Kidney epithelial cell (primary cell): ENCODE measurements at regions not wholly inside any gene's neighbourhood (a gene's known extent, or its start where the extent isn't known, plus 50 kb on each side); places are given as distances from the start of the nearest gene placed in this dataset.

Experiments
- DNase-seq: peaks from one replicate; pipeline ENCODE4 v3.0.0-alpha.2; 2010; ENCODE audit warnings: low read depth
- H3K27me3 ChIP-seq: 2 replicates; pipeline ENCODE4 v1.6.0; 2011; ENCODE audit warnings: low read length; ENCODE audit not compliant: control insufficient read depth, insufficient read depth
- H3K36me3 ChIP-seq: 2 replicates; pipeline ENCODE4 v1.5.1; 2011; ENCODE audit warnings: low read length; ENCODE audit not compliant: control insufficient read depth, insufficient read depth
- H3K4me3 ChIP-seq: 2 replicates; pipeline ENCODE4 v1.5.1; 2011; ENCODE audit warnings: low read depth, mild to moderate bottlenecking, control low read depth, low read length
- CTCF ChIP-seq: IDR thresholded peaks from 2 replicates; pipeline ENCODE4 v1.5.1; 2011; ENCODE audit warnings: mild to moderate bottlenecking, moderate library complexity, low read length, control low read depth, inconsistent platforms; ENCODE audit not compliant: insufficient read depth, poor library complexity, severe bottlenecking

- H3K36me3 ChIP-seq: no peaks in the 10 kb centered on the region
- no peaks in the 10 kb centered on the region for H3K27me3 ChIP-seq
- no peak for DNase-seq
- no peak overlapping the region for H3K4me3 ChIP-seq
- TF ChIP-seq CTCF: no peak
These were observed 67.4 kb upstream of the ZNF804A start for GRCh38 chr2:184530959-184531358.

GRCh38 chr2:184532551-184532950 lies 65.8 kb upstream of the ZNF804A start:
- H3K27me3 ChIP-seq: no peaks in the 10 kb centered on the region
- no peak for TF ChIP-seq CTCF
- H3K4me3 ChIP-seq: no peak overlapping the region
- no peak for DNase-seq
- no peaks in the 10 kb centered on the region for H3K36me3 ChIP-seq

- H3K27me3 ChIP-seq: no peaks in the 10 kb centered on the region
- TF ChIP-seq CTCF: no peak
- no peak overlapping the region for H3K4me3 ChIP-seq
- no peaks in the 10 kb centered on the region for H3K36me3 ChIP-seq
- DNase-seq: no peak
These were observed 63.3 kb upstream of the ZNF804A start for GRCh38 chr2:184534986-184535385.

- no peak for TF ChIP-seq CTCF
- no peak for DNase-seq
- H3K36me3 ChIP-seq: no peaks in the 10 kb centered on the region
- H3K27me3 ChIP-seq: no peaks in the 10 kb centered on the region
- no peak overlapping the region for H3K4me3 ChIP-seq
These were observed 58.0 kb upstream of the ZNF804A start for GRCh38 chr2:184540246-184540789.

GRCh38 chr2:184541591-184541990 lies 56.7 kb upstream of the ZNF804A start:
- DNase-seq: no peak
- H3K36me3 ChIP-seq: no peaks in the 10 kb centered on the region

More at GRCh38 chr2:184541591-184541990, 56.7 kb upstream of the ZNF804A start:
- H3K4me3 ChIP-seq: no peak overlapping the region
- no peaks in the 10 kb centered on the region for H3K27me3 ChIP-seq
- no peak for TF ChIP-seq CTCF
